Retinal pigment epithelial cell (primary cell): ENCODE measurements at regions not wholly inside any gene's neighbourhood (a gene's known extent, or its start where the extent isn't known, plus 50 kb on each side); places are given as distances from the start of the nearest gene placed in this dataset.

Experiments
- DNase-seq: peaks from one replicate; pipeline ENCODE4 v3.0.0-alpha.2; 2010; ENCODE audit warnings: low read depth
- H3K4me3 ChIP-seq: 2 replicates; pipeline ENCODE4 v1.5.1; 2011; ENCODE audit warnings: mild to moderate bottlenecking, low read length, control low read depth, moderate library complexity
- CTCF ChIP-seq: conservative IDR thresholded peaks from 2 replicates; pipeline ENCODE4 v1.5.1; 2011; ENCODE audit warnings: low read depth, low read length, control low read depth, inconsistent platforms

GRCh38 chr11:69996451-69996850 is 81.7 kb upstream of the ANO1 start:
- DNase-seq = no peak
- no peak overlapping the region for H3K4me3 ChIP-seq
- TF ChIP-seq CTCF = no peak

DNA sequence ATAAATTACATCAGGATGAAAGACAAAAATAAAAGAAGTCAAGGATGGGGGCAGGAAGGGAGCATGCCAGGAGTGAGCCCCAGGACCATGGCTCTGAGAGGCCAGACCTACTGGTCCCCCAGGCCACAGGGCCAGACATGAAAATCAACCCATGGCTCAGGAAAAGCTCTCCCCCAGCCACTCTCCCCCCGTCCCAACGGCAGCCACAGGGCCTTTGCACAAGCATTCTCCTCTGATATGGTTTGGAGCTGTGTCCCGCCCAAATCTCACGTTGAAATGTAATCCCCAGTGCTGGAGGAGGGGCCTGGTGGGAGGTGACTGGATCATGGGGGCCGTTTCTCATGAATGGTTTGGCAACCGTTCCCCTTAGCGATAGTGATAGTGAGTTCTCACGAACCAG is 80.8 kb upstream of the ANO1 start:
- no peak for TF ChIP-seq CTCF
- DNase-seq = no peak
- H3K4me3 ChIP-seq = no peak overlapping the region

- no peak overlapping the region for H3K4me3 ChIP-seq
- no peak for DNase-seq
- TF ChIP-seq CTCF = no peak
These were observed 78.4 kb upstream of the ANO1 start for GRCh38 chr11:69999721-70000120.

- no peak for DNase-seq
- TF ChIP-seq CTCF = no peak
- H3K4me3 ChIP-seq = no peak overlapping the region
These were observed 77.9 kb upstream of the ANO1 start for GRCh38 chr11:70000228-70000627.

- TF ChIP-seq CTCF = no peak
These were observed 76.9 kb upstream of the ANO1 start for GRCh38 chr11:70001246-70001645.

DNA sequence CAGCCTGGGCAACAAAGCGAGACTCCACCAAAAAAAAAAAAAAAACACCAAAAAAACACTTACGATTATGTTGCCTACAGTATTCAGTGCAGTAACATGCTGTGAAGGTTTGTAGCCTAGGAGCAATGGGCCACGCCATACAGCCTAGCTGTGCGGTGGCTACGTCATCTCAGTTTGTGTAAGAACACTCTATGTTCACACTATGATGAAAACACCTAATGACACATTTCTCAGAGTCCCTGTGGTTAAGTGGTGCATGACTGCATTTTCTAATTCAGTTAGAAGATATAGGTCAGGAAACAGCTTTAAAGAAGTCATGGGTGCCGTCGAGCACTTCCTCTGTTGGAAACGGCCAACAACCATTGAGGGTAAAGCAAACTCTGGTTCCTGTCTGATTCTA is 75.7 kb upstream of the ANO1 start:
- DNase-seq = no peak
- no peak for TF ChIP-seq CTCF

More at GRCh38 chr11:70001246-70001645, 76.9 kb upstream of the ANO1 start:
- DNase-seq = no peak
- no peak overlapping the region for H3K4me3 ChIP-seq

DNA sequence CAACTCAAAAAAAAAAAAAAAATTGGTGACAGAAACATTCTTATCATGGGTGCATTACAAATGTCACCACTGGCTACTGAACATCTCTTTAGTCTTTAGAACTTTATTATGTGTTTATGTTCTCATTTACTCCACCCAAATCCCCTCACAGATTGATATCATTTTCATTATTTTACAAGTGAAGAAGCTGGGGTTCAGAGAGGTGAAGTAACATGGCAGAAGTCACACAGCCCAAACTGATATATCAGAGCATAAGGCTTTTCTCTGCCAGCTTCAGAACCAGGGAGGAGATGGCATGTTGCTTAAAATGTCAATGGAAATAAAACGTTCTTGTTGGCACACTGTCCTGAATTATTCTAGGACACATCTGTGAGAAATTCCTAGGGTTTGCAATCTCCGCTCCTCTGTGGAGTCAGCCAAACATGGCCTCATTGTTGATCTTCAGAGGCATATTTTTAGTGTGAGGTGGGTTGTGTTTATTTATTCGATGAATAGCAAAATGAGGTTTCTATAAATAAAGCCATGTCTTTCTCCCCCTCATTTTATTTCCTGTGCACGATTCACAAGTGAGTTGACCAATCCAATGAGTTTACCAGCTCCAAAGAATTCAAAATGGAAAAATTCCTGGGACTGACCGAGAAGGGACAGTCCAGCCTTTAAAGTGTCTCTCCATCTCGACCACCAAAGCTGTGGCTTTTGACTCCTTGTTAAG is 72.9 kb upstream of the ANO1 start:
- no peak overlapping the region for H3K4me3 ChIP-seq
- no peak for TF ChIP-seq CTCF
- DNase-seq = no peak

More for the DNA sequence above, 75.7 kb upstream of the ANO1 start:
- H3K4me3 ChIP-seq = no peak overlapping the region
